ENCODE measurements at regions not wholly inside any gene's neighbourhood (a gene's known extent, or its start where the extent isn't known, plus 50 kb on each side); places are given as distances from the start of the nearest gene placed in this dataset.

- in situ Hi-C loops (cut with HindIII; ENCODE audit: low sequenced_read_pairs): no loop called here
- no peak for DNase-seq (ENCODE audit: low spot score)
These were observed 1448.0 kb upstream of the MIR17HG start for GRCh38 chr13:89899302-89900103.

- in situ Hi-C loops (cut with HindIII; ENCODE audit: low sequenced_read_pairs): no loop called here
- DNase-seq (ENCODE audit: low spot score): no peak
These were observed 1447.3 kb upstream of the MIR17HG start for GRCh38 chr13:89900104-89900765.

DNA sequence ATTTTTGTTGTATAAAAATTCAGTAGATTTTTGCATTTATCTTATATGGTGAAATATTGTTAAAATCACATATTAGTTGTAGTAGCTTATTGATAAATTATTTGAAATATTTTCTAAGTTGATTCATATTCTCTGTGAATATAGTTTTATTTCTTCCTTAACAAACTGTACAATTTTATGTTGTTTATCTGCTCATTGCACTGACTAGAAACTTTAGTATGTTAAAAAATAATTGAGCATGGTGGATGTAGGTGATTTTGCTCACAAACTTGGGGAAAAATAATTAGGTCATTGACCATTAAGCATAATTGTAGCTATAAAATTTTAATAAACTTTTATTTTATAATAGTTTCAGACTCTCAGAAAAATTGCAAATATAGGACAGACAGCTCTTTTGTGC lies 1445.3 kb upstream of the MIR17HG start:
- in situ Hi-C loops (cut with HindIII; ENCODE audit: low sequenced_read_pairs): no loop called here
- no peak for DNase-seq (ENCODE audit: low spot score)

DNA sequence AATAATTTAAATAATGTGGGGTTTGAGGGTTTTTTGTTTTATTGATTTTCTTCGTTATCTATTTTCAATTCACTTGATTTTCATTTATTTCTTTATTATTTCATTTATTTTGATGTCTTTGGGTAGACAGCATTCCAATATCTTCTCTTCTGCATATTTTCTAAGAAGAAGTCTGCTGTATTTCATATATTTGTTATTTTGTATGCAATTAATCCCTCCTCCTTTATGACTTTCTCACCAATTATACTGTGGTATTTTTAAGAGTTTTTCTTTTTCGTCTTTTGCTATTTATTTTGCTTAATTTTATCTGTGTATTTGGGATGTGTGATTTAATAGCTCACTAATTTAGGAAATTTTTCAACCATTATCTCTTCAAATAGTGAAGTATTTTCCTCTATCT lies 1444.4 kb upstream of the MIR17HG start:
- in situ Hi-C loops (cut with HindIII; ENCODE audit: low sequenced_read_pairs): no loop called here
- DNase-seq (ENCODE audit: low spot score): no peak

GRCh38 chr13:89910166-89910565 lies 1437.3 kb upstream of the MIR17HG start:
- no peak for DNase-seq (ENCODE audit: low spot score)
- in situ Hi-C loops (cut with HindIII; ENCODE audit: low sequenced_read_pairs): no loop called here

GRCh38 chr13:89916551-89916950 lies 1430.9 kb upstream of the MIR17HG start:
- in situ Hi-C loops (cut with HindIII; ENCODE audit: low sequenced_read_pairs): no loop called here
- no peak for DNase-seq (ENCODE audit: low spot score)

DNA sequence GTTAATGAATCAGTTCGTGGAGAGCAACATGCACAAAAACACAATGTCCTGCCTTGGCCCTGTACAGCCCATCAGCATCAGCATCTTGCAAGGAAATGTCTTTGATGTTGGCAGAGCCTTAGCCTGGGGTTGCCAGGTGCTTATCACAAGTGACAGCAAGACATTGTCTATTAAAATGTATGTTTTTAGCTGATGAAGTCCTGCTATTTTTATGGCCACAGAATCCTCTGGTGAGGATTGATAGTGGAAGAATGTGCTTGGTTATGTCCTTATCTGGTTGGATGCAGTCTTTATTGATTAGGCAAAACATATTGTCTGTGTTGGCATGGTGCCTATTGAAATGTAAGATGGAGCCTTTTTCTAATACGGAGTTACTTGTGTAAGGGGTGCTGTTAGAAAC lies 1427.0 kb upstream of the MIR17HG start:
- in situ Hi-C loops (cut with HindIII; ENCODE audit: low sequenced_read_pairs): no loop called here
- no peak for DNase-seq (ENCODE audit: low spot score)

DNA sequence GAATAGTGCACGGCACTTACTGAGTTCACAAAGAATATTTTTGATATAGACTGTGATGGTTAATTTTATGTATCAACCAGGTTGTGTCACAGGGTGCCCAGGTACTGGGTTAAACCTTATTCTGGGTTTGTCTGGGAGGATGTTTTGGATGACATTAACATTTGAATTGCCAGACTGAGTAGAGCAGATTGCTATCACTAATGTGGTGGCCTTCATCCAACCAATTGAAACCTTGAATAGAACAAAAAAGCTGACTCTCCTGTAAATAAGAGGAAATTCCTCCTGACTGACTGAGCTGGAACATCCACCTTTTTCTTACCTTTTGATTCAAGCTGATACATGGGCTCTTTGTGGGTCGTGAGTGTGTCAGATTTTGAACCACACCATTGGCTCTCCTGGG lies 1424.4 kb upstream of the MIR17HG start:
- in situ Hi-C loops (cut with HindIII; ENCODE audit: low sequenced_read_pairs): no loop called here
- no peak for DNase-seq (ENCODE audit: low spot score)

GRCh38 chr13:89923736-89924135 lies 1423.8 kb upstream of the MIR17HG start:
- in situ Hi-C loops (cut with HindIII; ENCODE audit: low sequenced_read_pairs): no loop called here

GRCh38 chr13:89925107-89925506 lies 1422.4 kb upstream of the MIR17HG start:
- in situ Hi-C loops (cut with HindIII; ENCODE audit: low sequenced_read_pairs): no loop called here
- peak; percentile 16 for DNase-seq (ENCODE audit: low spot score)

More at GRCh38 chr13:89923736-89924135, 1423.8 kb upstream of the MIR17HG start:
- DNase-seq (ENCODE audit: low spot score): no peak

GRCh38 chr13:89930861-89931260 lies 1416.6 kb upstream of the MIR17HG start:
- in situ Hi-C loops (cut with HindIII; ENCODE audit: low sequenced_read_pairs): no loop called here
- no peak for DNase-seq (ENCODE audit: low spot score)

GRCh38 chr13:89932902-89933301 lies 1414.6 kb upstream of the MIR17HG start:
- in situ Hi-C loops (cut with HindIII; ENCODE audit: low sequenced_read_pairs): no loop called here
- DNase-seq (ENCODE audit: low spot score): no peak

DNA sequence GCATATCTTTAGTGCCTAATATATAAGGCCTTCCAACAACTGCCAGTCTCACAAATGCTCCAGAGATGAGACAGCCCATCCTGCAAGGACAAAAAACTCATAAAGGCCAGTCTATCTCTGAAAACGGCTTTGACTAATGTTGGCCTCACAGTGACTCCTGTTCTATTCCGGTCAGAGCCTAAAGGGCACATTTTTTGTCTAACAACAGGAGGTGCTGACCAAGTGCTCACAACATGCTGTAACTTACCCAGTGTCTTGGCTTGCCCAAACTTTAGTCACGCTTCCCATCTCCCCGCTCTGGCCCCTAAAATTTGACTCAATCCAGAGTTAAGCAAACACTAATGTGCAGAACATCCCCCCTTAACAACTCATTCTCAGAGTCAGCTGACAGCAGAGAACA lies 1411.2 kb upstream of the MIR17HG start:
- in situ Hi-C loops (cut with HindIII; ENCODE audit: low sequenced_read_pairs): no loop called here
- no peak for DNase-seq (ENCODE audit: low spot score)

GRCh38 chr13:89937420-89937819 lies 1410.1 kb upstream of the MIR17HG start:
- no peak for DNase-seq (ENCODE audit: low spot score)
- in situ Hi-C loops (cut with HindIII; ENCODE audit: low sequenced_read_pairs): no loop called here

DNA sequence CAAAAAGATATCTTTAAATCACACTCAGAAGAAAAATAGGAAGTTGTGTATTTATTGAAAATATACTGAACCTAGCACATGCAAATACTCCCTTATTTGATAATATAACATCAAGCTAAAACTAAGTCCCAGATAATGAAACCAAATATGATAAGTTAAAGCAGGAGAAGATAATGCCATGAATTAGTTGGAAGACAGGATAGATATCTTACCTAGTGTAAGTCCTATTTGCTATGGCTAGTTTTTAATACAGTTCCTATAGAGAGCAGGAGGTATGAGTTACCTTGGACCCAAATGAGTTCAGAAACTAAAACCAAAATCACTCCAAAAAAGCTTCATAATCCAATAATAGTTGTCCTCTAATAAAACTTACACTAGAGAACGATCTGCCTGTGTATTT lies 1407.1 kb upstream of the MIR17HG start:
- no peak for DNase-seq (ENCODE audit: low spot score)
- in situ Hi-C loops (cut with HindIII; ENCODE audit: low sequenced_read_pairs): no loop called here

- in situ Hi-C loops (cut with HindIII; ENCODE audit: low sequenced_read_pairs): no loop called here
- DNase-seq (ENCODE audit: low spot score): no peak
These were observed 1404.3 kb upstream of the MIR17HG start for GRCh38 chr13:89943139-89943538.

DNA sequence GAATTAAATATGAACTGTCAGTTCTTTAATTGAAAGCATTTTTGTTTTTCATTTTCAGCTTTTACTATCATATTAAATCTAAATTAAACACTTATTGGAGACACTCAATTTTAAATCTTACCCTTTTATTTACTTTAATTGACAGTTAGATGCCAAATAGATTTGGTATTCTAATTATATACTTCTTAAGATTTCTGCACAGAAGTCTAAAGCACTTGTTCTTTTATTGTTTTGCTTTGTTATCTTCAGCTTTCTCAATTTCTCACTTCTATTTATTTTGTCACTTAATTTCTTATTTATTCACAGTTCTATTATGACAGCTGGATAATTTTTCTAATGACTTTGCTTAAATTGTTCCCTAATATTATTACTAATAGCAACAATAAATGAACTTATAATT lies 1397.3 kb upstream of the MIR17HG start:
- in situ Hi-C loops (cut with HindIII; ENCODE audit: low sequenced_read_pairs): no loop called here
- DNase-seq (ENCODE audit: low spot score): no peak

DNA sequence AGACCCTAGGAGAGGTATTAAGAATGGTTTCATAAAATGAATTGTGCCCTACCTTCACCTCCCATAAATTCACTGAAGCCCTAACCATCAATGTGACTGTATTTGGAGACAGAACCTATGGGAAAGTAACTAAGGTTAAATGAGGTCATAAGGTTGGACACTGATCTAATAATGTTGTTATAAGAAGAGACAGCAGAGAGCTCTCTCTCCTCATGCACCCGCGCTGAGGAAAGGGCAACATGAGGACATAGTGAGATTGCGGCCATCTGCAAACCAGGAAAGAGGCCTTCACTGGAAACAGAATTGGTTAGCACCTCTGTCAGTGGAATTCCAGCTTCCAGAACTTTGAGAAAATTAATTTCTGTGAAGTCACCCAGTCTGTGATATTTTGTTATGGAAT lies 1396.1 kb upstream of the MIR17HG start:
- in situ Hi-C loops (cut with HindIII; ENCODE audit: low sequenced_read_pairs): no loop called here
- peak; percentile 24 for DNase-seq (ENCODE audit: low spot score)

GRCh38 chr13:89953581-89953980 lies 1393.9 kb upstream of the MIR17HG start:
- DNase-seq (ENCODE audit: low spot score): no peak
- in situ Hi-C loops (cut with HindIII; ENCODE audit: low sequenced_read_pairs): no loop called here

- in situ Hi-C loops (cut with HindIII; ENCODE audit: low sequenced_read_pairs): no loop called here
- no peak for DNase-seq (ENCODE audit: low spot score)
These were observed 1391.7 kb upstream of the MIR17HG start for GRCh38 chr13:89955773-89956172.

- in situ Hi-C loops (cut with HindIII; ENCODE audit: low sequenced_read_pairs): no loop called here
- no peak for DNase-seq (ENCODE audit: low spot score)
These were observed 1388.4 kb upstream of the MIR17HG start for GRCh38 chr13:89959074-89959473.
